ENCODE measurements at regions not wholly inside any gene's neighbourhood (a gene's known extent, or its start where the extent isn't known, plus 50 kb on each side); places are given as distances from the start of the nearest gene placed in this dataset.

DNA sequence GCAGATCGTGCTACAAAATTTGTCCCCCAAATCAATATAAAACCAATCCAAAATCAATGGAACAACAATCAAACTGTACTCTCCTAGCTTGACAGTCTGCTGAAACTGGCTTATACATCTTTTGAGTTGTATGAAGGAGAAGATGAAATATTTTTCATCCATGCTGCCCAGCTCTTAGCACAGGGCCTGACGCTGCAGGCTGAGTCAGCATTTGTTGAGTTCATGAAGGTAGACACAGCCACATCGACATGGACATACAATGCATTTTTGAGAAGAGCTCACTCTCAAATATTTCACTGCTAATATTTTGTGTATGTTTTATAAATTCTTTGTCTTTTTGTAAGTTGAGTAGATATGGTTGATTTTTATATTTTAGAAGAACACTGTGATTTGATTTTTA is 327.3 kb downstream of the OTOL1 start (continued):
- TF ChIP-seq, protein P1, sequence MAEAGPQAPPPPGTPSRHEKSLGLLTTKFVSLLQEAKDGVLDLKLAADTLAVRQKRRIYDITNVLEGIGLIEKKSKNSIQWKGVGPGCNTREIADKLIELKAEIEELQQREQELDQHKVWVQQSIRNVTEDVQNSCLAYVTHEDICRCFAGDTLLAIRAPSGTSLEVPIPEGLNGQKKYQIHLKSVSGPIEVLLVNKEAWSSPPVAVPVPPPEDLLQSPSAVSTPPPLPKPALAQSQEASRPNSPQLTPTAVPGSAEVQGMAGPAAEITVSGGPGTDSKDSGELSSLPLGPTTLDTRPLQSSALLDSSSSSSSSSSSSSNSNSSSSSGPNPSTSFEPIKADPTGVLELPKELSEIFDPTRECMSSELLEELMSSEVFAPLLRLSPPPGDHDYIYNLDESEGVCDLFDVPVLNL (CRISPR knock-in tag; IDR thresholded peaks at IDR 0.05; ENCODE audit: borderline replicate concordance, low read depth) = no peak
- TF ChIP-seq ESRRA (CRISPR knock-in tag; IDR thresholded peaks at IDR 0.05; ENCODE audit: borderline replicate concordance) = no peak
- TF ChIP-seq TEAD1 (CRISPR knock-in tag; IDR thresholded peaks at IDR 0.05) = no peak
- TF ChIP-seq, protein P2, sequence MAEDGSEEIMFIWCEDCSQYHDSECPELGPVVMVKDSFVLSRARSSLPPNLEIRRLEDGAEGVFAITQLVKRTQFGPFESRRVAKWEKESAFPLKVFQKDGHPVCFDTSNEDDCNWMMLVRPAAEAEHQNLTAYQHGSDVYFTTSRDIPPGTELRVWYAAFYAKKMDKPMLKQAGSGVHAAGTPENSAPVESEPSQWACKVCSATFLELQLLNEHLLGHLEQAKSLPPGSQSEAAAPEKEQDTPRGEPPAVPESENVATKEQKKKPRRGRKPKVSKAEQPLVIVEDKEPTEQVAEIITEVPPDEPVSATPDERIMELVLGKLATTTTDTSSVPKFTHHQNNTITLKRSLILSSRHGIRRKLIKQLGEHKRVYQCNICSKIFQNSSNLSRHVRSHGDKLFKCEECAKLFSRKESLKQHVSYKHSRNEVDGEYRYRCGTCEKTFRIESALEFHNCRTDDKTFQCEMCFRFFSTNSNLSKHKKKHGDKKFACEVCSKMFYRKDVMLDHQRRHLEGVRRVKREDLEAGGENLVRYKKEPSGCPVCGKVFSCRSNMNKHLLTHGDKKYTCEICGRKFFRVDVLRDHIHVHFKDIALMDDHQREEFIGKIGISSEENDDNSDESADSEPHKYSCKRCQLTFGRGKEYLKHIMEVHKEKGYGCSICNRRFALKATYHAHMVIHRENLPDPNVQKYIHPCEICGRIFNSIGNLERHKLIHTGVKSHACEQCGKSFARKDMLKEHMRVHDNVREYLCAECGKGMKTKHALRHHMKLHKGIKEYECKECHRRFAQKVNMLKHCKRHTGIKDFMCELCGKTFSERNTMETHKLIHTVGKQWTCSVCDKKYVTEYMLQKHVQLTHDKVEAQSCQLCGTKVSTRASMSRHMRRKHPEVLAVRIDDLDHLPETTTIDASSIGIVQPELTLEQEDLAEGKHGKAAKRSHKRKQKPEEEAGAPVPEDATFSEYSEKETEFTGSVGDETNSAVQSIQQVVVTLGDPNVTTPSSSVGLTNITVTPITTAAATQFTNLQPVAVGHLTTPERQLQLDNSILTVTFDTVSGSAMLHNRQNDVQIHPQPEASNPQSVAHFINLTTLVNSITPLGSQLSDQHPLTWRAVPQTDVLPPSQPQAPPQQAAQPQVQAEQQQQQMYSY (CRISPR knock-in tag; IDR thresholded peaks at IDR 0.05) = no peak
- TF ChIP-seq, protein P3, sequence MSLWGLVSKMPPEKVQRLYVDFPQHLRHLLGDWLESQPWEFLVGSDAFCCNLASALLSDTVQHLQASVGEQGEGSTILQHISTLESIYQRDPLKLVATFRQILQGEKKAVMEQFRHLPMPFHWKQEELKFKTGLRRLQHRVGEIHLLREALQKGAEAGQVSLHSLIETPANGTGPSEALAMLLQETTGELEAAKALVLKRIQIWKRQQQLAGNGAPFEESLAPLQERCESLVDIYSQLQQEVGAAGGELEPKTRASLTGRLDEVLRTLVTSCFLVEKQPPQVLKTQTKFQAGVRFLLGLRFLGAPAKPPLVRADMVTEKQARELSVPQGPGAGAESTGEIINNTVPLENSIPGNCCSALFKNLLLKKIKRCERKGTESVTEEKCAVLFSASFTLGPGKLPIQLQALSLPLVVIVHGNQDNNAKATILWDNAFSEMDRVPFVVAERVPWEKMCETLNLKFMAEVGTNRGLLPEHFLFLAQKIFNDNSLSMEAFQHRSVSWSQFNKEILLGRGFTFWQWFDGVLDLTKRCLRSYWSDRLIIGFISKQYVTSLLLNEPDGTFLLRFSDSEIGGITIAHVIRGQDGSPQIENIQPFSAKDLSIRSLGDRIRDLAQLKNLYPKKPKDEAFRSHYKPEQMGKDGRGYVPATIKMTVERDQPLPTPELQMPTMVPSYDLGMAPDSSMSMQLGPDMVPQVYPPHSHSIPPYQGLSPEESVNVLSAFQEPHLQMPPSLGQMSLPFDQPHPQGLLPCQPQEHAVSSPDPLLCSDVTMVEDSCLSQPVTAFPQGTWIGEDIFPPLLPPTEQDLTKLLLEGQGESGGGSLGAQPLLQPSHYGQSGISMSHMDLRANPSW (CRISPR knock-in tag; conservative IDR thresholded peaks at IDR 0.05; ENCODE audit: low read depth) = no peak
- TF ChIP-seq, protein P4, sequence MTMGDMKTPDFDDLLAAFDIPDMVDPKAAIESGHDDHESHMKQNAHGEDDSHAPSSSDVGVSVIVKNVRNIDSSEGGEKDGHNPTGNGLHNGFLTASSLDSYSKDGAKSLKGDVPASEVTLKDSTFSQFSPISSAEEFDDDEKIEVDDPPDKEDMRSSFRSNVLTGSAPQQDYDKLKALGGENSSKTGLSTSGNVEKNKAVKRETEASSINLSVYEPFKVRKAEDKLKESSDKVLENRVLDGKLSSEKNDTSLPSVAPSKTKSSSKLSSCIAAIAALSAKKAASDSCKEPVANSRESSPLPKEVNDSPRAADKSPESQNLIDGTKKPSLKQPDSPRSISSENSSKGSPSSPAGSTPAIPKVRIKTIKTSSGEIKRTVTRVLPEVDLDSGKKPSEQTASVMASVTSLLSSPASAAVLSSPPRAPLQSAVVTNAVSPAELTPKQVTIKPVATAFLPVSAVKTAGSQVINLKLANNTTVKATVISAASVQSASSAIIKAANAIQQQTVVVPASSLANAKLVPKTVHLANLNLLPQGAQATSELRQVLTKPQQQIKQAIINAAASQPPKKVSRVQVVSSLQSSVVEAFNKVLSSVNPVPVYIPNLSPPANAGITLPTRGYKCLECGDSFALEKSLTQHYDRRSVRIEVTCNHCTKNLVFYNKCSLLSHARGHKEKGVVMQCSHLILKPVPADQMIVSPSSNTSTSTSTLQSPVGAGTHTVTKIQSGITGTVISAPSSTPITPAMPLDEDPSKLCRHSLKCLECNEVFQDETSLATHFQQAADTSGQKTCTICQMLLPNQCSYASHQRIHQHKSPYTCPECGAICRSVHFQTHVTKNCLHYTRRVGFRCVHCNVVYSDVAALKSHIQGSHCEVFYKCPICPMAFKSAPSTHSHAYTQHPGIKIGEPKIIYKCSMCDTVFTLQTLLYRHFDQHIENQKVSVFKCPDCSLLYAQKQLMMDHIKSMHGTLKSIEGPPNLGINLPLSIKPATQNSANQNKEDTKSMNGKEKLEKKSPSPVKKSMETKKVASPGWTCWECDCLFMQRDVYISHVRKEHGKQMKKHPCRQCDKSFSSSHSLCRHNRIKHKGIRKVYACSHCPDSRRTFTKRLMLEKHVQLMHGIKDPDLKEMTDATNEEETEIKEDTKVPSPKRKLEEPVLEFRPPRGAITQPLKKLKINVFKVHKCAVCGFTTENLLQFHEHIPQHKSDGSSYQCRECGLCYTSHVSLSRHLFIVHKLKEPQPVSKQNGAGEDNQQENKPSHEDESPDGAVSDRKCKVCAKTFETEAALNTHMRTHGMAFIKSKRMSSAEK (CRISPR knock-in tag; IDR thresholded peaks at IDR 0.05; ENCODE audit: borderline replicate concordance) = no peak

DNA sequence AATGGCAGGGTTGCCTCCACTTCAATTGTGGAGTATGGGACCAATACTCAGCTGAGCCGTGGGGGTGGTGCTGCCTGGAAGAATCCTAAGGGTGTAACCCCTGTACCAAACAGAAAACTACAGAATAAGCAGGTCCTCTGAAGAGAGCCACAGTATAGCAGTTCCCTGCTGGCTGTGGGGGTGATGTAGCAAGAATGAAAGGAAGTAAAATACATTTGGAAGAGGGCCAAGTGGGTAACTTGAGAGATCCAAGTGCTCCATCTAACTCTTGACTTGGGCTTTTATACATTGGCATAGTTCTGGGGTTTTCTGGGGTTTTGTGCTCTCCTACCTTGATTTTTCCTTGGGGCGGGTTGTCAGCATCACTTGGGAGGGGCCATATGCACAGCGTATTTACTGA is 341.4 kb downstream of the OTOL1 start:
- Mint-ChIP-seq H3K27me3 (ENCODE audit: low read depth) (no peaks in the 10 kb centered on the region), H3K4me3 (no peak overlapping the region), H3K9me3 (peaks cover 17% of the 10 kb centered on the region), H3K4me1 (no peaks in the 10 kb centered on the region), H3K27ac (no peak overlapping the region), H3K36me3 (peaks cover 5% of the 10 kb centered on the region)
- CTCF ChIA-PET = no interaction called here
- DNase-seq (ENCODE audit: low spot score) = no peak
- no peak for TF ChIP-seq ATF1 (CRISPR knock-in tag; IDR thresholded peaks at IDR 0.05)
- TF ChIP-seq, protein P5, sequence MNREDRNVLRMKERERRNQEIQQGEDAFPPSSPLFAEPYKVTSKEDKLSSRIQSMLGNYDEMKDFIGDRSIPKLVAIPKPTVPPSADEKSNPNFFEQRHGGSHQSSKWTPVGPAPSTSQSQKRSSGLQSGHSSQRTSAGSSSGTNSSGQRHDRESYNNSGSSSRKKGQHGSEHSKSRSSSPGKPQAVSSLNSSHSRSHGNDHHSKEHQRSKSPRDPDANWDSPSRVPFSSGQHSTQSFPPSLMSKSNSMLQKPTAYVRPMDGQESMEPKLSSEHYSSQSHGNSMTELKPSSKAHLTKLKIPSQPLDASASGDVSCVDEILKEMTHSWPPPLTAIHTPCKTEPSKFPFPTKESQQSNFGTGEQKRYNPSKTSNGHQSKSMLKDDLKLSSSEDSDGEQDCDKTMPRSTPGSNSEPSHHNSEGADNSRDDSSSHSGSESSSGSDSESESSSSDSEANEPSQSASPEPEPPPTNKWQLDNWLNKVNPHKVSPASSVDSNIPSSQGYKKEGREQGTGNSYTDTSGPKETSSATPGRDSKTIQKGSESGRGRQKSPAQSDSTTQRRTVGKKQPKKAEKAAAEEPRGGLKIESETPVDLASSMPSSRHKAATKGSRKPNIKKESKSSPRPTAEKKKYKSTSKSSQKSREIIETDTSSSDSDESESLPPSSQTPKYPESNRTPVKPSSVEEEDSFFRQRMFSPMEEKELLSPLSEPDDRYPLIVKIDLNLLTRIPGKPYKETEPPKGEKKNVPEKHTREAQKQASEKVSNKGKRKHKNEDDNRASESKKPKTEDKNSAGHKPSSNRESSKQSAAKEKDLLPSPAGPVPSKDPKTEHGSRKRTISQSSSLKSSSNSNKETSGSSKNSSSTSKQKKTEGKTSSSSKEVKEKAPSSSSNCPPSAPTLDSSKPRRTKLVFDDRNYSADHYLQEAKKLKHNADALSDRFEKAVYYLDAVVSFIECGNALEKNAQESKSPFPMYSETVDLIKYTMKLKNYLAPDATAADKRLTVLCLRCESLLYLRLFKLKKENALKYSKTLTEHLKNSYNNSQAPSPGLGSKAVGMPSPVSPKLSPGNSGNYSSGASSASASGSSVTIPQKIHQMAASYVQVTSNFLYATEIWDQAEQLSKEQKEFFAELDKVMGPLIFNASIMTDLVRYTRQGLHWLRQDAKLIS (CRISPR knock-in tag; IDR thresholded peaks at IDR 0.05; ENCODE audit: borderline replicate concordance) = no peak
- TF ChIP-seq ZNF396 (CRISPR knock-in tag; IDR thresholded peaks at IDR 0.05; ENCODE audit: borderline replicate concordance) = no peak
- no peak for TF ChIP-seq JUN (CRISPR knock-in tag; IDR thresholded peaks at IDR 0.05)
- no peak for TF ChIP-seq ZNF317 (CRISPR knock-in tag; IDR thresholded peaks at IDR 0.05; ENCODE audit: borderline replicate concordance, low read depth)
- no peak for ATAC-seq
- POLR2A ChIA-PET = no interaction called here

Measured in WTC11 (cell line).